Umbilical cord (tissue), 1 donor: ENCODE measurements at regions not wholly inside any gene's neighbourhood (a gene's known extent, or its start where the extent isn't known, plus 50 kb on each side); places are given as distances from the start of the nearest gene placed in this dataset.
"Not testable (repeated sequence)": the region's sequence is repeated elsewhere in the genome, so short reads cannot be mapped to it uniquely, and the experiment has no call there.

ENCODE experiments used
- DNase-seq: peaks from one replicate; pipeline ENCODE4 v3.0.0-alpha.2; 2015; ENCODE audit warnings: low spot score

DNA sequence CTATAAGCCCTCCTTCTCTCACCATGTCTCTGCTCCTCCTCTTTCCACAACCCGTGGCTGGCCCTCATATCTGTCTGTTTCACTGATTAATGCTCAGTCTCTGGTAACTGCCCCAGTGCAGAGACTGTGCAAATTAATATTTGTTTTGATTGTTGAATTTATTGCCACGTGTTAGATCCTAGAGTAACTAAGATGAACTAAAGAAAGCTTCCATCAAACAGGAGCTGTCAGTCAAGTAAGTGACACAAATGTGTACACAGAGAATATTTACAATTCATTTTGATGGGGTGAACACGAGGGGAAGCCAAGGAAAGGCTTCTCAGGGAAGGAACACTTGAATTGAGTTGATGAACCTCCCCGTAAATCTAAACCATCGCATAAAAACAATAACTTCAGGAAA, 182.5 kb downstream of the BAMBI start:
- DNase-seq = no peak

DNA sequence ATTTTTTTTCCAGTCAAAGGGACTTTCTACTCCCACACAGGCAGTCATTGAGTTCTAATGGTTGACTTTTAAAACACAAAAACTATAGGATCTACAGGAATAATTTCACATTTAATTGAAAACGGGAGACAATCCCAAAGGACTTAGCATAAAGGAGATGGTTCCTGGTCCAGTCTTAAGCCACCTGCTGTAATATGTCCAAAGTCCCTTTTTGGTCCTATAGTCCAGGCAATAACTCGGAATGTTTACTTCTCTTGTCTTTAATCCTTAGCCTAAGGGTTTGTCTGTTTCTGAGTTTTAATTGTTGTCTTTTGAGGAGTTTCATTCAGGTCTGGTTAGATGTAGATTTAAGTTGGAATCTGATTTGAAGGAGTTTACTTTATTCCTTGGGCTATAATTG, 184.9 kb downstream of the BAMBI start:
- no peak for DNase-seq

DNA sequence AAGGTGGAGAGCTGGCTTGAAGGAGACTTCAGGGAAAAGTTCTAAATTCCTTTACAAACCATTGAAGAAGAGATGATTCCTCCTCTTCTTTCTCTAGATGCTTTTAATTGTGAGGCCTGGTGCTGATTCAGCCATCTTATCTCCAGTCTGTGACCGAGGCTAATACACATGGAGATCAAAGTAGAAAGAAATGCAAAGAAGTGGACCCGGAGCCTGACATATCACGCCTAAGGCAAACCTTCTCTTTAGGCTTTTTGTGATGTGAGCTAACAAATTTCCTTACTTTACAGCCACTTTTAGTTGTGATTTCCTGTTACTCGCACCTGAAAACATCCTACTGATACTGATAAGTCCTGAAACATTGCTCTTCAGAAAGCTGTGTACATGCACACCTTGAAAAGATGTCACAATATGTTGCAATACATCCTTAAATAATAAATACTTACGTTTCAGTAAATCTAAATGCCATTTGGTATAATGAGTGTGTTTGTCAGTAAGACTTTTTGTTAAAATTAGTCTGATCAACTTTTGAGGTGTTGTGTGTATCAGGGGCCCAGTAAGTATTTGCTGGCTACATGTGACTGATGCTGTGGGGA, 192.4 kb downstream of the BAMBI start:
- no peak for DNase-seq

DNA sequence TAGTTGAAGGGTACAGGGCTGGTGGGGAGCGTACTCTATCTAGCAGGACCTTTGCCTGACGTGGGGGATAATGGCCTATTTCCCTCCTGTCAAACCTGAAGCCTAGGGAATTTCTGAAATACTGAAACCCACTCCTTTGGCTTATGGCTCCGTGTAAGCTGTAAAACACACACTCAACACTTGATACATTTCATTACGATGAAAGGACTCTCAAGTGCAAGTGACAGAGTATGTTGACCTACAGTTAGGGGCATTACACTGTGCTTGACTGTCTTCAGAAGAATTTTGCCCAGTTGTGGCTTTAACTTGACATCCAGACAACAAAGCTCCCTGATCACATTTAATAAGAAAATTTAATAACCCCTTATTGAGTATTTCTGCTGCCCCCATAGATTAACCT, 194.3 kb downstream of the BAMBI start:
- no peak for DNase-seq

DNA sequence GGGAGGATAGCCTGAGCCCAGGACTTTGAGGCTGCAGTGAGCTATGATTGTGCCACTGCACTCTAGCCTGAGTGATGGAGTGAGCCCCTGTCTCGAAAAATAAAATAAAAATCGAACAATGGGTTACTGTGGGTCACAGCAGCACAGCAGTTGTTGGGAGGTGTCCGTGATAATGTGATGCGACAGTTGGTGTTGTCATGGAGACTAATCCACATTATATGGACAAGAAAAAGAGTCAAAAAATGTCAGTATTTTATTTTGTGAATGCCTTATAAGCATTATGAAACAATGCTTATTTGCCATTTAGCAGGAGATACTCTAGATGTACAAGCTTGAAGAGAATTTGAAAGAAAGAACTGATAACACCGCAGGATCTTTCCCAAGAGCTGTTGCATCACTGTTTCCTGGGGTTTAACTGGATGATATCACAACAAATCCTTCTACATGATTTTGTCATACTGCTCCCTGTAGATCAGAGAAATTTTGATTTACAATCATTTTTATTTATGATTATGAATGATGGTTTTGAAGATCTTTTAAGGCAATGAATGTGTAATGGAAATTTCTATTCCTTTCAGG, 195.4 kb downstream of the BAMBI start:
- peak; percentile 57 for DNase-seq

DNA sequence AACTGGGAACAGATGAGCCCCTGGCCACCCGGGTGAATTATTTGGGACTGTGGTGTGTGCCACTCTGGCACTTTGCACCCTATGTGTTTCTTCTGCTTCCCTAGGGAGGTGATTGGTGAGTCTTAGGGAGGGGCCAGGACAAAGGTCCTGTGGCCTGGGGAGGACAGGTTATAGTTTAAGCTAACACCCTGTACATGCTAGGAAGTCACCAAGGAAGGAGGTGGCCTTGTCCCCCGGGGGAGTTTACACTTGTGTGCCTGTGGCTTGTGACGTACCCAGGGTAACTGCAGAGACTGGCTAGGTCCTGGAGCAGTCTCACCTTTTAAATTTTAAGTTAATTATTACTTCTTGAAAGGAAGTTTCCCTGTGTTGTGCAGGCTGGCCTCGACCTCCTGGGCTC, 196.2 kb downstream of the BAMBI start:
- no peak for DNase-seq

DNA sequence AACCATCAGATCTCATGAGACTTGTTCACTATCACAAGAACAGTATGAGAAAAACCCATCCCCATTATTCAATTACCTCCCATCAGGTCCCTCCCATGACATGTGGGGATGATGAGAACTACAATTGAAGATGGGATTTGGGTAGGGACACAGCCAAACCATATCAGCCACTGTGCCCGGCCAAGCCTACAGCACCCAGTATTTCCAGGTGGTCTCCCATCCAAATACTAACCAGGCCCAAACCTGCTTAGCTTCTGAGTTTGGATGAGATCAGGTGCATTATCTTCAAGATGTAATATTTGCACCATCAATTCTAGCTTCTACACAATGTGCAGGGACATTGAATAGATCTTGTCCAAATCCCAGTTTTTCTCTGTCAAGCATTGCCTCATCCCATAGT, 196.9 kb downstream of the BAMBI start:
- no peak for DNase-seq

DNA sequence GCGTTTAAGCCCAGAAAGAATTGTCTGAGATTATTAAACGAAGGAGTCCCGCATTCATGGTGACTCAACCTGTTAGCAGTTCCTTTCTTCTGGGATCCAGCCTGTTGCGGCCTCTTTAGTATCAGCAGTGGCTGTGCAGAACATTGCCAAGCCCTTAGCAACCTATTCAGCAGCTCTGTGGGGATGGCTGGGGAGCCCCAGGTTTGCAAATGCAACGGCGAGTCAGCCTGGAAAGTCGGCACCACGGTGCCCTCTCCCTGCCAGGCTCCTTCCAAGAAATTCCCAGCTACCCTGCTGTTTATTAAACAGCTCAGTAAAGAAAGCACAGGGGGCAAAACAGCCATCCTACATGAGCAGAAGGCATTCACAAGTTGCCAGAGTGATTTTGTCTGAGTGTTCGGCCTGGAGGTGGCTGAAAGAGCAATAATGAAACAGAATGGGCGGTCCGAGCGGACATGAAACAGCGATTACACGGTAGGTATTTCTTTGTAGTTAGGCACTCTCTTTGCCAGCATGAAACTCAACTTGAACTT, 198.3 kb downstream of the BAMBI start:
- DNase-seq = peak; percentile 36

DNA sequence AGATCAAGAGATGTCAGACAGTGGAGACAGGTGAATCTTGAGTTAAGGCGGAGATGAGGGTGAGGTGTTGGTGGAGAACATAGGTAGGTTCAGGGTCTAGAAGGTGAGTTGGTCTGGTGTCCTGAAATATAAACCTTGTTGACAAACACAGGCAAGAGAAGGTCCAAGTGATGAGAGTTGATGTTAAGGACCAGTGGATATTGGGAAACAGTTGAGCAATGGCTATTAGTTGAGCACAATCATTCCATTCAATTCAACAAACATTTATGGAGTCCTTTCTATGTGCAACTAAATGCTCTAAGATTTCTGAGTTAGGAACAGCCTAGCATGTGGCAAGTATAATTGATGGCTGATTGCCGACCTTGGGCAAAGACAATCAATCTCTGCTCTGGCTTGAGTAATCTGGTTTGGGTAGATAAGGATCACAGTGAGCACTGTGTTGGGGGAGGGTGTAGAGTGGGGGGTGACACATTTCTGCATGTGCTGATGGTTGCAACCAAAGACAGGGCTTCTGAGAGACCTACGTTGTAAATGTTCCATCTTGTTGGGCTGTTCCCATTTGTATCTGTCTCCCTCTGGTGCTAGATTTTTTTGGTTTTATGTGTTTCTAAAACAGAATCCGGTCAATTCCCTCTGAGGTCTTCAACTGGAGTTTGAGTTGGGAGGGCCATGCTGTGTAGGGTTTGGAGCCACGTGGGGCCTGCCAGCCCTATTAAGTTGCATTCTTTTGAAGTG, 201.1 kb downstream of the BAMBI start:
- DNase-seq = no peak

DNA sequence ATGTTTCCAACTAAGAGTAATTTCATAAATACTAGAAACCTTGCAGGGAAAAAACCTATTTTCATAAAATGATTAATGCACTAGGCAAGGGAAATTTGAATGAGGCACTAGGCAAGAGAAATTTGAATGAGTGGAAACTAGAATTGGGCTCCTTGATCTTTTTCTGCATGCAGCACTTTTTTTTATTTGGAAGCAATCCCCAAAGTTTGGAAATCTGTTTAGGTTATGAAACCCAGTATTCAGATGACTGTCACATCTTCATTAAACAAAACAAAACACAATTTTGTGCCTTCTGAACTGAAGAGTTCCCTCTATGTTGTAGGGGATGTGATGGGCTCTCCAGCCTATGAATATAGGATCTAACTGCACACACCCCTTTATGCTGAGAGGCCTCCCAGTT, 201.9 kb downstream of the BAMBI start:
- DNase-seq = no peak

DNA sequence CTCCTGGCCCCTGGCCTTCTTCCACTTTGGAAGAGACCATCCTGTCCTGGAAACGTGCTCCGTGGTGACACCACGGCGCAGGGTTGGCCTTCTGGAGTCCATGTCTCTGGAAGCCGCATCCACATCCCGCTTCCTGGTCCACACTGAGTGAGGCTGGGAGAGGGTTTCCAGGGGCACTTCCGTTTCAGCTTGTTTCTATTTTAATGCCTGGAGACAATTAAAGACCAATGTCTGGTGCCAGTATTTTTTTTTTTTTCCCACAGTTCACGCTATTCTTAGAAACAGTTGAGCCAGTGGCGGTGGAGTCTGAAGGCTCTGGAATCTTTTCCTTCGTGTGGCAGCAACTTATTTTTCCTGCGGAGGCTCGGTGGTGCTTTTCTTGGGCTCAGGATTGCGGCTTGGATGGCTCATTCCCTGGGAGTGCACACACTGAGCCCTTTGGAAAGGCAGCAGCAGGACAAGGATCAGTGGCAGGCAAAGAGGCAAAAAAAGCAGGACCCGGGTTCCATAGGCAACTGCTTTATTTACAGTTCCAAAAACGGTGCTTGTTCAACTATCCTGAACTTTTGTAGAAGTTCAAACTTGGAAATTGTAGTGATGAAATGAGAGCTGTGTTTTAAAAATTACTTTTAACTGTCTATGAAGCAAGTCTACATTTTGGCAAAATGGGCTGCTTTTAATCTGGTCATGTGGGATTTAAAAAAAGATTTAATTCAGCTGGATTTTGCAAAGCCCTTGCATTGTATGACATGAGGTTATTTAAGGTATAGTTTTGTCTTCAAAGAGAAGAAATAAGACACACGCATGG, 202.8 kb downstream of the BAMBI start:
- DNase-seq = peak; percentile 65

DNA sequence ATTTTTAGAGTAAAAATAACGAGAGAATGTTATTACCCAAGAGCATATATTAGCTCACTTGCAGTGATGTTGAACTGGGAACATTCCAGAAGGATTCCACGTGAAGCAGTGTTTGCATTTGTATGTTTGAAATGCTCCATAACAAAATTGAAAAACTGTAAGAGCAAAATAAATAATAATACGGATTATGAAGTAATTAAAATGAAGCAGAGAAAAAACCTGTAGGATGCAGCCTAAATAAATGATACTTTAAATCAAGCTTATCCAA, 203.3 kb downstream of the BAMBI start:
- DNase-seq = no peak

DNA sequence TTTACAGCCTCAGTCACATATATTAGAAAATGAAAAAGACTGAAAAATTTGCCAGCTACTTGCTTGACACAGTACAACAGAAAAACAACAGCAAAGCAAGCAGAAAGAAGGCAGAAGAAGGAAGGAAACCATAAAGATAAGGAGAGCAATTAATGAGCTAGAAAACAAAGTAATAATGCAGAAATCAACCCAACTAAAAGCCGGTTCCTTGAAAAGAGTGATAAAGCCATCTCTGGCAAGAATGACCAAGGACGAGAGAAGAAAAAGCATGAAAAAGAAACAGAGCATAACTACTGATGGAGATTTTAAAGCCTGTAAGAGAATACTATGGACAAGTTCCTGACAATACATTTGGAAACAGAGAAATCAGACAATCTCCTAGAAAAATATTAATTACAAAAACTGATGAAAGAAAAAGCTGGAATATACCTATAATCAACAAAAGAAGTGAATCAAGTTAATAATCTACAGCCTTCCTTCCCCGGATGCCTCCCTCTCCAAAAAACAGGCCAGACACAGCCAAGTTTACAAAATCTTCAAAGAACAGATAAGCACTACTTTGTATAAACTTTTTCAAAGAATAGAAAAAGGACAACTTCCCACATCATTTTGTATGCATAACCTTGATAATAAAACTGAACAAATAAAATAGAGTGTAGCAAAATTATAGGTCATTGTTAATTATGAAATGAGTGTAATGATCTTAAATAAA, 204.0 kb downstream of the BAMBI start:
- DNase-seq = peak; percentile 48

DNA sequence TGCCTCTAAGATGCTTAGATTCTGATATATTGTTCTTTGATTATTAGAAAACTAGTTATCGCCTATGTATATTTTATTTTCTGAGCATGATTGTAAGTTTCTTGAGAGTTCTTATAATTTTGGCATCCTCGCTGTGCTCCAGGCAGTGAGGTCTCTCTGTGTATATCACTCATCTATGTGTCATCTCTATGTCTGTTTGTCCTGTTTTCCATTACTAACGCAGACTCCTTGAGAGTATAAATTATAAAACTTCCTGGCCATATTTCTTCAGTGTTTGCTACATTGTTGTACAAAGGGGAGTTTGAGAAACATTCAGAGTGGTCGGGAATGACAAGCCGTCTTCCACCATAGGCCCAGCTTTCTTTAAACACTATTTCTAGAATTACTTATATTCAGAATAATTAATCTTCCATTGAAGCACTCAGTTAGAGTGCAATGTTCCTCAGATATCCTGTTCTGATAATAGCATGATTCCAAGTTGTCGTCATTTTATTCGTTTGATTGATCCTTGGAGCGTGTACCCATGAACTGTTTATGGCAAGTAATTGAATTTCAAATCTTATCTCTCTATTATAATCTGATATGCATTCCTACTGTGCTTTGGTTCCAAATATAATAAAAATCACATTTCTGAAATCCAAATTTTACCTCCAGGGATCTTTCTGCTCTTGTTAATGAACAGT, 206.6 kb downstream of the BAMBI start:
- DNase-seq = no peak

DNA sequence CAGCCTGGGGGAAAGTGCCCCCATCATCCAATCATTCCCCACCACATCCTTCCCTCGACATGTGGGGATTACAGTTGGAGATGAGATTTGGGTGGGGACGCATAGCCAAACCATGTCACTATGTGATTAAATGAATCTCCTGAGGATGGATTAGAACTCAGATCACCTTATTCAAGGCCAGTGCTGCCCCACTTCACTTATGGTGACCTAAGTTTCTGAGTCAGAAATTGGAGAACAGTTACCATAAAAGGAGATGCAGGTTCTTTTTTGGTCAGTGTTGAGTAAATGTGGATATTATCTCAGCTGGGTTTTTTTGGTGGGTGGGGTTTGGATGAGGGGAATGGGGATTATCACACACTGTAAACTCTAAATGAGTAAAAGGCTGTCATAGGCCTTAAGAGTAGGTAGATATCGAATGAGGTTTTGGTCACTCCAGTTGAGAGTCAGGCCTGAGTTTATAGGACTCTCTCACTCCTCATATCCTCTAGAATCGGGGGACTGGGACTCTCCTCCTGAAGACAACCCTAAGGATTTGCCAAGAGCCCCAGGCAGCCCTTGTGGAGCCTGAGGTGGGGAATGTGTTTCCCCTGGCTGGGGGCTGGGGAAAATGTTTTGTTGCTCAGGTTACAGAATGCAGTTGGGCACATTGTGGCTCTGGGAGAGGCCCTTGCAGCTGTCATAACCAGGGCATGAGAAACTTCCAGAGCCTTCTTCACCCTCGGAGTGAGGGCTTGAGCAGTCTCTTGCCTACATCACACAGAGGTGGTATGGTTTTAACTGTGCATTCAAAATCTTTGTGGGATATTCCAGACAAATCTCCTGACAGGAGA, 213.0 kb downstream of the BAMBI start:
- no peak for DNase-seq

DNA sequence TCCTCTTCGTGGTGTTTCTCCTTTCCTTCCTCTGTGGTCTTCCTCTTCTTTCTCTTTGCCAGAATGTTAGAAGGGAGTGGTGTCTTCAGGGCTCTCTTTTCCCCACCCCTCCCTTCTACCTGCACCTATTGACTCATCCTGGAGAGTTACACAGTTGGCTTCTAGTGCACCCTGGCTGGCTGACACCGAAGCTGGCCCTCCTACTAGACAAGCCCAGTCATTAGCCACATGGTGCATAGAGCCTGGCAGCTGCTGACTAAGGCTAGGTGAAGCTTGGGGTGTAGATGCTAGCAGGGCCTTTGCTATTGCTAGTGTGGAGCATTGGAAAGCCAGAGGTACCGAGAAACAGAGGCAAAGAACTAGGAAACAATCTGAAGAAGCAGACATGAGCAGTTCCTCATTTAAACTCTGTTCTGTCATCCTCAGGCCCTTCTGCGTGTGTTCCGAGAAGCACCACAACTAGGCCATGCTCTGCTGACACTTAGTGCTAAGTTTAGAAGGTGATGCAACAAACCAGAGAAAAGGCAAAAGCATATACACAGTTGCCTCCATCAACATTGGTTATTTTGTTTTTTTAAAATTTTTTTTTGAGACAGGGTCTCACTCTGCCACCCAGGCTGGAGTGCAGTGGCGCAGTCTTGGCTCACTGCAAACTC, 213.9 kb downstream of the BAMBI start:
- no peak for DNase-seq

DNA sequence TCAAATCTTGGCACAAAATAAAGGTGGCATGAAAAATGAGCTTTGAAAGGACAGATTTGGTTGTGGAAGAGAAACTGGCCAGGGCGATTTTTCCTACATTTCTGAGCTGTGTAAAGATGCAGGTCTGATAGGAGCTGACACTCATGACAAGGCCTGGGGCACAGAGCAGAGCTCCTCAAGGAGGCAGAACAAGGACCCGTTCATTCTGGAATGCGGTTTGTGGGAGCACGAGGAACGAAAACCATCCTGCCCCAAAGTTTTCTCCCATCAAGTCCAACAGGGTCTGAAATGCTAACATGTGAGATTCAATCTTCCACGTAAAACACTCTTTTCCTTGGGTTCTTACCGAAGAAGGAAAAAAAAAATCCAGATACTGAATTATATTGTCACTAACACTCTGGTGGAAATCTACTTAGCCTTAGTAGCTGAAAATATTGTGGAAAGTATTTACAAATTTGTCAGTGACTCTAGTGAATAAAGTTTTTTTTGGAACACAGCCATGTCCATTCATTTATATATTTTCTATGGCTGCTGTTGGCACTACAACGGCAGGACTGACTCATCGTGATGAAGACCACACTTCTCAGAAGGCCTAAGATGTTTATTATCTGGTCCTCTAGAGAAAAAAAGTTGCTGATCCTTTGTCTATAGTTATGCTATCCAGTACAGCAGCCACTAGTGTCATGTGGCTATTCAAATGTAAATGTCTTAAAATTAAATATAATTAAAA, 215.7 kb downstream of the BAMBI start:
- DNase-seq = peak; percentile 67

DNA sequence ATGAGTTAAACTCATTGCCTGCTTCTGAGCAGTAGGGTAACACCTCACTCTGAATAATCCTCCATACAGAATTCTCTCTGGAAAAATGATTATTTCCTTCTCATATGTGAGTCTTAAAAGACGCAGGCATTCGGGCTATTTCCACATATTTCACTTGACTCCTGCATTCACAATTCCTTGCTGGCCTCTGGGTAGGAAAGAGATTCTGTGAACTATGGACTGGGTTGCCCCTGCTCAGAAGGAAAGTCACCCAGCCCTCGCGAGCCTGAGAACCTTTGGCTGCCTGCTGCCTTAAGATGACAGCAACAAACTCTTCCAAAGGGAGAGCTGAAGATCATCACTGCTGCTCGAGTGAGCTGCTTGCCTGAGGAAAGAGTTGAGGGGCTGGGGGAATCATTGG, 216.8 kb downstream of the BAMBI start:
- no peak for DNase-seq

DNA sequence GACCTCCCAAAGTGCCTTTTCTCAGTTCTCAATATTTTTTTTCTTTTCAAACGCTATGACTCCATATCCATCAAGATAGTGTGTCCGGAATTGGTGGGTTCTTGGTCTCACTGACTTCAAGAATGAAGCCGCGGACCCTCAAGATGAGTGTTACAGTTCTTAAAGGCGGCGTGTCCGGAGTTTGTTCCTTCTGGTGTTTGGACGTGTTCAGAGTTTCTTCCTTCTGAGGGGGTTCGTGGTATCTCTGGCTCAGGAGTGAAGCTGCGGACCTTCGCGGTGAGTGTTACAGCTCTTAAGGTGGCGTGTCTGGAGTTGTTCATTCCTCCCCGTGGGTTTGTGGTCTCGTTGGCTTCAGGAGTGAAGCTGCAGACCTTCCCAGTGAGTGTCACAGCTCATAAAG, 218.3 kb downstream of the BAMBI start:
- DNase-seq = not testable (repeated sequence)
